ENCODE measurements at regions not wholly inside any gene's neighbourhood (a gene's known extent, or its start where the extent isn't known, plus 50 kb on each side); places are given as distances from the start of the nearest gene placed in this dataset.

DNA sequence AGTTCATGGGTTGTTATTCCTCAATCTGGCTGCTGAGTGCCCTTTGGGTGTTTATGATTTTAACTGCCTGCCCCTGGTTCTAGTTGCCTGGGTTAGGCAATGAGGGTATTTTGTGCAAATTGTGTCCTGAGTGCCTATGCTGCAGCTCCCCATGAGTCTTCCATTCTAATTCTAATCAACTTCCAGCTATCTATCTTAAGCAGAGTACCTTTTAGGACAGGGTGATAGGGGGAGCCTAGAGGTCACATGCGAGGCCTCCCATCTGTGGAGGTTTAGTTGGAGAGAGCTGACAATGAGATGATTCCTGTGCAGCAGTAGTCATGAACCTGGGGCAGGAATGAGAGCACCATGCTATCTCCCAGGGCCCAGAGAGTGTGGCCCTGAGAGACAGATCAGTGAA, 225.9 kb upstream of the PLEKHG7 start:
- ChIA-PET CTCF (interaction anchor here (0.9 kb wide), 1 partner anchor 14 kb away, joined by 6 read pairs; no protein-coding TSS in a partner anchor), POLR2A (interaction anchor here (2.8 to 5.1 kb wide), 3 partner anchors 11 to 25 kb away, joined by 8 to 49 read pairs (median 26); no protein-coding TSS in a partner anchor), SMC1A (ENCODE audit: uncharacterized antibody, unreplicated experiment) (interaction anchor here (1.1 to 5.1 kb wide), 6 partner anchors 12 to 63 kb away, joined by 3 to 167 read pairs (median 4); no protein-coding TSS in a partner anchor), RAD21 (ENCODE audit: unreplicated experiment) (interaction anchor here (1.2 to 5.2 kb wide), 4 partner anchors 10 to 25 kb away, joined by 3 to 36 read pairs (median 12); no protein-coding TSS in a partner anchor)
- no peak overlapping the region for H3K9ac ChIP-seq (ENCODE audit: control insufficient read depth, insufficient read depth, low read length)
- DNase-seq (ENCODE audit: low read depth, low spot score): no peak
- no TSS peak for BruUV-seq (replicated peaks)
- ATAC-seq: no peak
- peaks cover 19% of the 10 kb centered on the region; the same call in 1 of the 2 replicates for H3K4me1 ChIP-seq (ENCODE audit: control insufficient read depth, insufficient read depth, low read length)
- no peaks in the 10 kb centered on the region; the same call in 1 of the 3 replicates for H3K9me3 ChIP-seq (replicated peaks; ENCODE audit: control insufficient read depth, insufficient read depth, low read length)
- no peaks in the 10 kb centered on the region for H4K20me1 ChIP-seq (ENCODE audit: control insufficient read depth, insufficient read depth)
- in situ Hi-C loops (cut with MboI) (no loop called here), intact Hi-C loops (cut with micrococcal nuclease; ENCODE audit: unreplicated experiment) (no loop called here)
- no peak overlapping the region for H3K27ac ChIP-seq (ENCODE audit: control insufficient read depth, insufficient read depth)
- WGBS (ENCODE audit: insufficient coverage, insufficient replicate concordance, low lambda C conversion rate, missing lambda C conversion rate): 100% methylated on average over 1 of the region's 1 CpG
- FAIRE-seq: no peak
- H3K4me3 ChIP-seq: no peak overlapping the region
- H3K36me3 ChIP-seq (ENCODE audit: control insufficient read depth in 2 of 2, insufficient read depth in 2 of 2, low read length in 1 of 2): 0 out of 4 replicates have a peak, but pooled peaks cover 0 to 3% of the 10 kb centered on the region in 2 experiments
- H3K4me2 ChIP-seq (ENCODE audit: control insufficient read depth, insufficient read depth): no peak overlapping the region
- no peak for TF ChIP-seq TCF12 (IDR thresholded peaks at IDR 0.05; ENCODE audit: low read depth, low read length)
- no peak for TF ChIP-seq KDM1A (IDR thresholded peaks at IDR 0.05; ENCODE audit: borderline replicate concordance)
- TF ChIP-seq MTA2 (IDR thresholded peaks at IDR 0.05; ENCODE audit: low read depth): no peak
- no peak for TF ChIP-seq IRF4 (IDR thresholded peaks at IDR 0.05; ENCODE audit: low read depth, low read length)
- no peak for TF ChIP-seq NR2C2 (IDR thresholded peaks at IDR 0.05; ENCODE audit: borderline replicate concordance, control insufficient read depth, insufficient read length, low read depth)
- TF ChIP-seq, protein P1, sequence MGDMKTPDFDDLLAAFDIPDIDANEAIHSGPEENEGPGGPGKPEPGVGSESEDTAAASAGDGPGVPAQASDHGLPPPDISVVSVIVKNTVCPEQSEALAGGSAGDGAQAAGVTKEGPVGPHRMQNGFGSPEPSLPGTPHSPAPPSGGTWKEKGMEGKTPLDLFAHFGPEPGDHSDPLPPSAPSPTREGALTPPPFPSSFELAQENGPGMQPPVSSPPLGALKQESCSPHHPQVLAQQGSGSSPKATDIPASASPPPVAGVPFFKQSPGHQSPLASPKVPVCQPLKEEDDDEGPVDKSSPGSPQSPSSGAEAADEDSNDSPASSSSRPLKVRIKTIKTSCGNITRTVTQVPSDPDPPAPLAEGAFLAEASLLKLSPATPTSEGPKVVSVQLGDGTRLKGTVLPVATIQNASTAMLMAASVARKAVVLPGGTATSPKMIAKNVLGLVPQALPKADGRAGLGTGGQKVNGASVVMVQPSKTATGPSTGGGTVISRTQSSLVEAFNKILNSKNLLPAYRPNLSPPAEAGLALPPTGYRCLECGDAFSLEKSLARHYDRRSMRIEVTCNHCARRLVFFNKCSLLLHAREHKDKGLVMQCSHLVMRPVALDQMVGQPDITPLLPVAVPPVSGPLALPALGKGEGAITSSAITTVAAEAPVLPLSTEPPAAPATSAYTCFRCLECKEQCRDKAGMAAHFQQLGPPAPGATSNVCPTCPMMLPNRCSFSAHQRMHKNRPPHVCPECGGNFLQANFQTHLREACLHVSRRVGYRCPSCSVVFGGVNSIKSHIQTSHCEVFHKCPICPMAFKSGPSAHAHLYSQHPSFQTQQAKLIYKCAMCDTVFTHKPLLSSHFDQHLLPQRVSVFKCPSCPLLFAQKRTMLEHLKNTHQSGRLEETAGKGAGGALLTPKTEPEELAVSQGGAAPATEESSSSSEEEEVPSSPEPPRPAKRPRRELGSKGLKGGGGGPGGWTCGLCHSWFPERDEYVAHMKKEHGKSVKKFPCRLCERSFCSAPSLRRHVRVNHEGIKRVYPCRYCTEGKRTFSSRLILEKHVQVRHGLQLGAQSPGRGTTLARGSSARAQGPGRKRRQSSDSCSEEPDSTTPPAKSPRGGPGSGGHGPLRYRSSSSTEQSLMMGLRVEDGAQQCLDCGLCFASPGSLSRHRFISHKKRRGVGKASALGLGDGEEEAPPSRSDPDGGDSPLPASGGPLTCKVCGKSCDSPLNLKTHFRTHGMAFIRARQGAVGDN (IDR thresholded peaks at IDR 0.05): no peak
- TF ChIP-seq SUPT20H (IDR thresholded peaks at IDR 0.05; ENCODE audit: borderline replicate concordance, control insufficient read depth, low read depth, low read length): no peak
- peaks cover 13% of the 10 kb centered on the region for H3K79me2 ChIP-seq (ENCODE audit: control insufficient read depth, insufficient read depth, low read length)
- no peaks in the 10 kb centered on the region for H3K27me3 ChIP-seq (replicated peaks in 1 of 2; ENCODE audit: control insufficient read depth in 2 of 2, insufficient read depth in 2 of 2, low read length in 1 of 2)
- no peak overlapping the region for H2AFZ ChIP-seq (ENCODE audit: control insufficient read depth, low read depth, low read length)

All from GM12878 (cell line).